HG02852 (cell line): ENCODE measurements at regions not wholly inside any gene's neighbourhood (a gene's known extent, or its start where the extent isn't known, plus 50 kb on each side); places are given as distances from the start of the nearest gene placed in this dataset.
"Not testable (repeated sequence)": the region's sequence is repeated elsewhere in the genome, so short reads cannot be mapped to it uniquely, and the experiment has no call there.

ENCODE experiments used
- ATAC-seq: cut with Tn5 transposase; IDR thresholded peaks from one replicate; pipeline ENCODE4 v1.9.1; 2021; ENCODE audit warnings: mild to moderate bottlenecking, moderate library complexity; ENCODE audit not compliant: unreplicated experiment

GRCh38 chr17:20896153-20896649 lies 146.6 kb downstream of the USP22 start:
- no peak for ATAC-seq

- not testable (repeated sequence) for ATAC-seq
Measured at GRCh38 chr17:20898726-20899125, 144.1 kb downstream of the USP22 start.

GRCh38 chr17:20902496-20902895 lies 140.3 kb downstream of the USP22 start:
- not testable (repeated sequence) for ATAC-seq

GRCh38 chr17:20903549-20903948 lies 139.3 kb downstream of the USP22 start:
- ATAC-seq = not testable (repeated sequence)

GRCh38 chr17:20908313-20909267 lies 134.2 kb downstream of the USP22 start:
- peak; percentile 76 for ATAC-seq

- no peak for ATAC-seq
Measured at GRCh38 chr17:20914658-20915057, 128.2 kb downstream of the USP22 start.

- no peak for ATAC-seq
Measured at GRCh38 chr17:20916383-20916782, 126.4 kb downstream of the USP22 start.

- not testable (repeated sequence) for ATAC-seq
Measured at GRCh38 chr17:20917610-20918306, 125.1 kb downstream of the USP22 start.

GRCh38 chr17:20920095-20920814 lies 122.6 kb downstream of the USP22 start:
- no peak for ATAC-seq

- no peak for ATAC-seq
Measured at GRCh38 chr17:20920815-20921199, 122.0 kb downstream of the USP22 start.

- ATAC-seq = no peak
Measured at GRCh38 chr17:20922128-20922670, 120.6 kb downstream of the USP22 start.

GRCh38 chr17:20924306-20924705 lies 118.5 kb downstream of the USP22 start:
- no peak for ATAC-seq

- no peak for ATAC-seq
Measured at GRCh38 chr17:20925091-20925490, 117.7 kb downstream of the USP22 start.

- no peak for ATAC-seq
Measured at GRCh38 chr17:20925954-20926353, 116.9 kb downstream of the USP22 start.

GRCh38 chr17:20926532-20926931 lies 116.3 kb downstream of the USP22 start:
- no peak for ATAC-seq

- no peak for ATAC-seq
Measured at GRCh38 chr17:20927308-20927977, 115.4 kb downstream of the USP22 start.

GRCh38 chr17:20929334-20929733 lies 113.5 kb downstream of the USP22 start:
- no peak for ATAC-seq

- ATAC-seq = no peak
Measured at GRCh38 chr17:20930081-20930760, 112.6 kb downstream of the USP22 start.

GRCh38 chr17:20933040-20933439 lies 109.8 kb downstream of the USP22 start:
- not testable (repeated sequence) for ATAC-seq

GRCh38 chr17:20934288-20934687 lies 108.5 kb downstream of the USP22 start:
- ATAC-seq = no peak
